GM19397 (cell line): ENCODE measurements at regions not wholly inside any gene's neighbourhood (a gene's known extent, or its start where the extent isn't known, plus 50 kb on each side); places are given as distances from the start of the nearest gene placed in this dataset.
"Not testable (repeated sequence)": the region's sequence is repeated elsewhere in the genome, so short reads cannot be mapped to it uniquely, and the experiment has no call there.

Experiments
- ATAC-seq: cut with Tn5 transposase; IDR thresholded peaks from one replicate; pipeline ENCODE4 v1.9.1; 2021; ENCODE audit warnings: mild to moderate bottlenecking, moderate library complexity; ENCODE audit not compliant: unreplicated experiment

GRCh38 chr10:8415029-8415428, 360.5 kb downstream of the GATA3 start:
- not testable (repeated sequence) for ATAC-seq

- no peak for ATAC-seq
These were observed 361.8 kb downstream of the GATA3 start for GRCh38 chr10:8416192-8416701.

GRCh38 chr10:8416760-8417159, 362.3 kb downstream of the GATA3 start:
- no peak for ATAC-seq

- ATAC-seq: no peak
These were observed 363.1 kb downstream of the GATA3 start for GRCh38 chr10:8417631-8418030.

GRCh38 chr10:8418631-8419030, 364.1 kb downstream of the GATA3 start:
- no peak for ATAC-seq

- ATAC-seq: no peak
These were observed 365.7 kb downstream of the GATA3 start for GRCh38 chr10:8420182-8420581.

- ATAC-seq: no peak
These were observed 370.2 kb downstream of the GATA3 start for GRCh38 chr10:8424555-8425211.

- no peak for ATAC-seq
These were observed 374.2 kb downstream of the GATA3 start for GRCh38 chr10:8428654-8429053.

GRCh38 chr10:8430321-8430720, 375.8 kb downstream of the GATA3 start:
- no peak for ATAC-seq

- ATAC-seq: no peak
These were observed 377.0 kb downstream of the GATA3 start for GRCh38 chr10:8431511-8431910.

- ATAC-seq: no peak
These were observed 380.9 kb downstream of the GATA3 start for GRCh38 chr10:8435186-8436055.

GRCh38 chr10:8437896-8438295, 383.4 kb downstream of the GATA3 start:
- no peak for ATAC-seq

GRCh38 chr10:8438603-8439002, 384.1 kb downstream of the GATA3 start:
- no peak for ATAC-seq

GRCh38 chr10:8439040-8439439, 384.6 kb downstream of the GATA3 start:
- ATAC-seq: no peak

GRCh38 chr10:8444630-8445029, 390.1 kb downstream of the GATA3 start:
- ATAC-seq: no peak

- ATAC-seq: no peak
These were observed 390.9 kb downstream of the GATA3 start for GRCh38 chr10:8445353-8445752.

GRCh38 chr10:8449909-8450308, 395.4 kb downstream of the GATA3 start:
- no peak for ATAC-seq

GRCh38 chr10:8453587-8453986, 399.1 kb downstream of the GATA3 start:
- ATAC-seq: no peak

GRCh38 chr10:8454357-8454756, 399.9 kb downstream of the GATA3 start:
- ATAC-seq: no peak

- no peak for ATAC-seq
These were observed 400.7 kb downstream of the GATA3 start for GRCh38 chr10:8455181-8455580.

- ATAC-seq: no peak
These were observed 401.9 kb downstream of the GATA3 start for GRCh38 chr10:8456386-8456785.

GRCh38 chr10:8460626-8461025, 406.1 kb downstream of the GATA3 start:
- no peak for ATAC-seq
